Posterior cingulate gyrus (tissue), 11 donors: ENCODE measurements at regions not wholly inside any gene's neighbourhood (a gene's known extent, or its start where the extent isn't known, plus 50 kb on each side); places are given as distances from the start of the nearest gene placed in this dataset.

Experiments
- DNase-seq, 10 donors: peaks; one replicate each; pipeline versions ENCODE4 v3.0.0 to v3.0.0-alpha.2; 2020 to 2021; ENCODE audit warnings: mixed read lengths in 3 of 10
- intact Hi-C: fragments of 100-400 bp; cut with DNase I; formaldehyde crosslinking; loops from one replicate; pipeline ENCODE4 v1.15.1; 2023

DNA sequence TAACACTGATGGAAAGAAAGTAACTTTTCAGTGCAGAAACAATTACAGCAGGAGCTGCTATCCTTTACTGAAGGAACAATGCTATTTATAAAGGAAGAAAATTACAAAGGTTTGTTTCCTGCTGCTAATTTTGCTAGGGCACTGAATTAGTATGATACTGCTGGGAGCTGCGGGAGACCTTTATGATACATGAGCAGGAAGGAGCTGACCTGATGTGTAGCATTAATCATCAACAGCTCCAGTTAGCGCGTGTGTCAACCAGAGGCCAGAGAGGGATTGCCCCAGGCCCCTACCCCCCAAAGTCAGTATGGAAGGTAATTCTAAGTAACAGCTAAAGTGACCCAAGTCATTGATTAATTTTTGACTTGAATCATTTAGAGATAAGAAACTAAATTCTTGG is 728.9 kb downstream of the PCDH18 start:
- DNase-seq = no peak
- intact Hi-C loops = no loop called here

DNA sequence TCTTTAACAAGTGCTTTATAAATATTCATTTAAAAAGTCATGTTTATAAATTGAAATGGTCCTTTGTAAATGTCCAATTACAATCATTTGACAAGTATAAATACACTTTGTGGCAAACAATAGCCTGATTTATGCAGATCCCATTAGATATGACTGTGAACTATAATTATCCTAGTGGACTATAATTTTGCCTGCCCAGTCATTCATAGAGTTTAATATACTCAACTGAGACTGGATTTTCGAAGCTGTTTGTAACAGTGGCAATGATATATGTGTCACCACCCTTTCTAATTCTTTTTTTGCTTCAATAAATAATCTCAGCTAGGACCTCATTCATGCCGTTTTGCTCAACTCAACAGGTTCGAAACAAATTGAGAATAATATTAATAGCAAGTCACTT is 732.0 kb downstream of the PCDH18 start:
- intact Hi-C loops = no loop called here

DNA sequence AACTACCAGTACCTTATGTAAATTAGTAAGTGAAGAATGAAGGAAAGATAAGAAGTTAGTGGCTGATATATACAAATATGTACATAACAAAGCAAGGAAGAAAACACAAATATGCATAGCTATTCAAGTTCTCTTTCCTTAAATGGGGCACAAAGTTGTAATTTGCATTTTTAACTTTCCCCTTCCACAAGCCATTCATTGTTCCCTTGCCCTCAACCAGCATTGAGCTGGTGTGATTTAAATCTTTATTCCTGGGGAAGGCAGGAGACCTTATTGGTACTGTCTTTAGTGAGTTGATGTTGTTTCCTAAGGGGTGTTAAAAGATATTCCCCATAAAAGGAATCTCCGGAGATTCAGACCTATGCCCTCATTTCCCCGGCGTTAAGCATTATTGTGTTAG is 735.3 kb downstream of the PCDH18 start:
- DNase-seq = no peak
- intact Hi-C loops = no loop called here

More for the DNA sequence above, 732.0 kb downstream of the PCDH18 start:
- no peak for DNase-seq

DNA sequence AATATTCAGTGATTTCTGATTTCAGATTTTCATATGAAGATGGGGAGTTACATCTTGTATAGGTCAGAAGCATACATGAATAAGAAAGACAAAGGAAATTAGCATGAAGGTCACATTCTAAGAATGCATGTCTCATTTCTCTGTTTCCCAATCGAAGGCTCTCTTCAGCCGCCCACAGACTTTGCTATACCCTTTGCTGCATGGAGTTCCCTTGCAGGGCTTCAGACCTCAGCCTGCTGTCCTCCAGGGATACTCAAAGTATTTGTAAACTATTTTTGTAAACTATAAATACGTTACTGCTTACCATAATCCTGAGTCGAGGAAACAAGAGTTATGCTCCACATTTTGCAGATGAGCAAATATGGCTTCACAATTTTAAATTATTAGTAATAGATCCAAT is 738.4 kb downstream of the PCDH18 start:
- intact Hi-C loops = no loop called here
- DNase-seq = no peak

DNA sequence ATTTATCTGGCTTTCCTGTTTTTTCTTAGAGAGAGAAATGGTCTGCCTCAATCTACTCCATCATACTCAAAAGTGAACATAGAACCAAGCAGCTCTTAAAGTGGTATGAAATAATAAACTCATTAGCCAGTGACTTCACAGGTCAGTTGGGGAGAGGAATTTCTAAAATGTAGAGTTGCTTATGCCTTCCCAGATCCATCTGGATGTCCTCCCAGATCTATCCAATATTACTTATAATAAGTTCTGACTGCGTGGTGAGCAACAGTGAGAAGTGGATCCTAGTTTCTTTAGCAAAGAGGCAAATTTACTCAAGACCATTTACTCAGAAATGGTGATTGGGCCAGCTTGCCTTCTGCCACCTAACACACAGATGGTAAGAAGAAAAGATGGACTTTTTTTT is 748.0 kb downstream of the PCDH18 start:
- intact Hi-C loops = no loop called here
- no peak for DNase-seq

DNA sequence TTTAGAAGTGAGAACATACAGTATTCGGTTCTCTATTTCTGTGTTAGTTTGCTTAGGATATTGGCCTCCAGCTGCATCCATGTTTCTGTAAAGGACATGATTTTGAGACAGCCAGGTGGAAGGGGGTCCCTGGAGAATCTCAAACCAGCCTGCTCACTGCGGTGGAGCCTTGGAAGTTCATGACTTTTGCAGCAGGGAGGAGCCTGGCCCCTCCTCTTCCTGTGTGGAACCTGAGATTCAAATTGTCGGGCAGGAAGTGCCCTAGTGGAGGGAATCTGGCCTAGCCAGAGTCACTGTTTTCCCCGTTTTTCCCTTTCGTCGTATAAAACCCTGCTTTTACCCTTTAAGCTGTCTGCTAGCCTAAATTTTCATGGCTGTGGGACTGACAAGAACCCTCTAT is 762.6 kb downstream of the PCDH18 start:
- peak in 2 of 10 donors; percentile 43 to 51 for DNase-seq
- intact Hi-C loops = no loop called here

DNA sequence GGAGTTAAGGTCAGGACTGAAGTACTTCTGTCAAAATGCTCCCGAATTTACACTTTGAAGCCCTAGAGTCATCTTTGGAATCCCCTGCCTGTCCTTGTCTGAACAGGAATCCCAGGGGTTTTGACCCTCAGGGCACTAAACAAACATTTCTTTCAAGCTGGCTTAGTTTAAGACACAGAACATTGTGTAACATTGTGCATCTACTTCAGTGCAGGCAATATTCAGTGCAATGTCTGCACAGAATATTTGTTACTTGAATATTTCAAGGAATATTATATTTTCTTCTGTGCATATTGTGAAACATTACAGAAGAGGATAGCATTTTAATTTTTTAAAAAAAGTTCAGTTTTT is 763.4 kb downstream of the PCDH18 start:
- intact Hi-C loops = no loop called here
- no peak for DNase-seq

DNA sequence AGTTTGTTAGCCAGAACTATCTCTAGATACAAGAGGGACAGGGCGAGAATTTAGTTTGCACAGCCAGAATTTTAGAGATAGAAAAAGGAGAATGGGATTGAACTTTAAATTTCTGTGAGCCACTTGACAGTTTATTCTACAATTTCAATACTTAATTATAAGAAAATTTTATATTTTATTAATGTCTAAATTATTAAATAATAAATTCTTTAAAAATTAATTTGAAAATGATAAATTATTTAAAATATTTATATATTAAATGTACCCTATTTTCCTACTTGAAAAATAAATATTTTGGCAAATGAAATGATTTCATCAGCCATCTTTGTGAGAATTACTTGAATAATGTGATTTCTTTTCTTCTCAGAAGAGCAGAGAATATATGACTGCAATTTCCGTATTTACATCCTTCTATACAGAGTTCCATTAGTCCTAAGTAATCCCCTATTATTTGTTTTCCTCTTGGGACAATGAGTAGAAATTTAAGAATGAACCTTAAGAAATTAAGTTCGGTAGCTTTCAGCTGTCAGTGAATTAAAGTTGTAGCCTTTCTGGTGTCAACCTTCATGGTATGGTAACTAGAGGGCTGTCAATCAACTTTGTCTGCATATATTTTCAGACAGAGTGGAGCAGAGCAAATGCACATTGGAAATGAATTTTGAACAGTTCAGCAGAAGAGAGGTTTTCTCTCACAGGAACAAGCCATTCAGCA is 763.9 kb downstream of the PCDH18 start:
- DNase-seq = no peak
- intact Hi-C loops = no loop called here

DNA sequence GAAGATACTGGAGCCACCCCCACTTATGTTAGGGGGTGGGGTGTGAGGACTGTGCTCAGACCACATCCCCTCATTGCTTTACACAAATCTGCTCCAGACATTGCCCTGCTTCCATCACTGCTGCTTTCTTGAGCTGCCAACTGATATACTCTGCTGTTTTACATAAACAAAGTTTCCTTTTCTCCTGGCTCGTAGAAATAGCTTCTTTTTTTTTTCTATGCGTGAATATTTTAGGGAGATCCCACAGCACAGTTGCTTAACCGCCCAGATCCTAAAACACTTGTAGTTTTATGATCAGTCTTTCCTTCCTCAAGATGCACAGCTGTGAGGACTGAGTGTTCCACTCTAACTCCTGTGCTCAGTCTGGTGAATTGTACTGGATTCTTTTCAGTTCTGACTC is 768.4 kb downstream of the PCDH18 start:
- DNase-seq = no peak
- intact Hi-C loops = no loop called here

DNA sequence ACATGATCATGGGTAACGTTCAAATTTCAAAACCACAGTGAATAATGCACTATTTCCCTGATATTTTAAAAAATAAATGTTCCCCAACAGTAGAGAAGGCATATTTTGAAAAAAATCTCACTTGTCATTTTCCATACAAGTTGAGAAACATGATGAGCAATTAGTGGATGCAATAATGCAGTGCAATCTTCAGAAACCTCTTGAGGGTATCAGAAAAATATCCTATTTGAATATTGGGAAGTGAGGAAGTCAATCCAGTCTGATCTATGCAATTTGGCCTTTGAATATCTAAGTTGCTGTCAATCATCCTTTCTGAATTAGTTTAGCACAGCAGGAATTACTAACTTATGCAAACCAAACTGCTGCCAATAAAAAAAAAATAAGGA is 776.8 kb downstream of the PCDH18 start:
- DNase-seq = no peak
- intact Hi-C loops = no loop called here

DNA sequence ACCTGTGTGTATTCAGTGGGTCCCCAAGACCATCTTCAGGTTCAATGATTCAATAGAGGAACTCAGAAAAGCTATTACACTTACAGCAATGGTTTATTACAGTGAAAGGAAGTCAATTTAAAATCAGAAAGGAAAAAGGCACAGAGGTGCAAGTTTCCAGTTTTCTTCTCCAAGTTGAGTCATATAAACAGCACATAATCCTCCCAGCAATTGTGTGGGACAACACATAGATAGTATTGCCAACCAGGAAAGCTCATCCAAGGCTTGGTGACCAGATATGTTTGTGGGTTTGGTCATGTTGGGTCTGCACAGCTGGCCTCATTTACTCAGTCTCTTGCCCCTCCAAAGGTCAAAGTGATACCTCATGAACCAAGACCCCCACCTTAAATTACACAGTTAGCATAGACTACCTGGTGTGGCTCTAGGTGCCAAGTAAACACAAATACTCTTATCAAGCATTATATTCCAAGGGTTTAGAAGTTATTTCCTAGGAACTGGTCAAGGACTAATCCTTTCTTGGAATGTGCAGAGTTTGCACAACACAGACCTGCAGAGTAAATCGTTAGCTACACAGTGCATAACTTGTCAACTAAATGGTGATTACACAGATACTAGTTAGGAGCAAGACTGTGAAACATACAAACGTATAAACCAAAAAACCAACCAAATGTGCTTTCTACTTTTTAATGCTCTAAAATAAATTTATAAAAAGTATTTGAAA is 777.3 kb downstream of the PCDH18 start:
- DNase-seq = no peak

DNA sequence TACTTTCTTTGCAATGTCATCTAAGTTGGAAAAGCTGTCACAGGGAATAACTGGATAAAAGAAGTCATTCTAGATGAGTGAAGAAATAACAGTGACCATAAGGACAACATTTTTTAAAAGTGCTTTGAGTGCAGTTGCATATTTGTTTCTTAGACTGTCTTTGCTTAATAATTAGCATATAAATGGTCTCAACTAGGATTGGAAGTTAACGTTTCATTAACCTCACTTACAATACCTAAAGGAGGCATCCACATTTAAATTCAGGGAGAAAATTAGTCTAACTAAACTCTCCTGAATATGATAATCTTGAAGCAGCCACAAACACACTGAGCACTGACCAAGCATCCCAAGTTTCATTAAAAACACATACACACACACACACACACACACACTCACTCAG is 780.7 kb downstream of the PCDH18 start:
- DNase-seq = no peak
- intact Hi-C loops = no loop called here

More for the DNA sequence above, 777.3 kb downstream of the PCDH18 start:
- intact Hi-C loops = no loop called here

DNA sequence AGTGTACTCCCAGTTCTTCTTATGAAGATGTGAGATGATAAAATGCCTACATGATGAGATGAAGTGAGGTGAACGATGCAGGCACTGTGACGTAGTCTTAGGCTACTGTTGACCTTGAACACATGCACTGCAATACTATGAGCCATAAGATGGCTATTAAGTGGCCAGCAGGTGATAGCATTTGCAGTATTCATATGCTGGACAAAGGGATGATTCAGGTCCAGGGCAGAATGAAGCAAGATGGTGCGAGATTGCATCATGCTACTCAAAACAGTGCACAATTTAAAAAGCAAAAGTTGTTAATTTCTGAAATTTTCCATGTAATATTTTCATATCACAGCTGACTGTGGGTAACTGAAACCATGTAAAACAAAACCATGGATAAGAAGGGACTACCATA is 781.4 kb downstream of the PCDH18 start:
- intact Hi-C loops = no loop called here
- DNase-seq = no peak

DNA sequence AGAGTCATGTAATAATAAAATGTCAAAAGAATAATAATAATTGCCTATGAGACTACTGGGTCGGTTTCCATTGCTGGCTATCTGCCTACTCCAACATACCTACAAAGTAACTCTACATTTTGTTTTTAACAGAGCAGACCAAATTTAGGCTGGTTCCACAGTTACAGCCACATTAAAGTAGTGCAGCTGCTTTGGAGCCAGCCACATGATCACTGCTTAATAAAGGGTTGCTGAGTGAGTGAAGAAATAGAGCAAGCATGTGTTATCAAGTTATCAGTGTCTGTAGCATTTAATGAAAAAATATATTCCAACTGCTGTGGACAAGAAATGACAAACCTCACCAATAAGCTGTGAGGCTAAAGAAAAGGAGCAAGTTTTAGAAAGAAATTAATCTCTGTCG is 782.3 kb downstream of the PCDH18 start:
- DNase-seq = peak in 1 of 10 donors; percentile 8
- intact Hi-C loops = no loop called here

DNA sequence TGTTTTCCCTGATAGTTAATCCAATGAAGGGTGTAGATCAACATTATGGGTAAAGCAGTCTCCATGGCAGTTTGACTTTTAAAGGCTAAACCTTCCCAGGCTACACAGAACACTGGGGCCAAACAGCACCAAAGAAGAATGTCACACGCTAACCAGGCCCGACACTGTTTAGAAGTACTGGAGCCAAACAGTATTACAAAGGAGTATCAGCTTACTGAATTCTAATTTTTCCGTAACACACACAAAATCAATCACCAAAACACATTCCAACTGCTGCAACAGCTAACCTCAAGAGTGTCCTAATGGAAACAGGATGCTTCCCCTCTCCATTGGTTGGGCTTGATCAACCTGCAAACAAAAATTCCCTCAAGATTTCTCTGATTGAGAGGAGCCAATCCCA is 783.5 kb downstream of the PCDH18 start:
- no peak for DNase-seq
- intact Hi-C loops = no loop called here

DNA sequence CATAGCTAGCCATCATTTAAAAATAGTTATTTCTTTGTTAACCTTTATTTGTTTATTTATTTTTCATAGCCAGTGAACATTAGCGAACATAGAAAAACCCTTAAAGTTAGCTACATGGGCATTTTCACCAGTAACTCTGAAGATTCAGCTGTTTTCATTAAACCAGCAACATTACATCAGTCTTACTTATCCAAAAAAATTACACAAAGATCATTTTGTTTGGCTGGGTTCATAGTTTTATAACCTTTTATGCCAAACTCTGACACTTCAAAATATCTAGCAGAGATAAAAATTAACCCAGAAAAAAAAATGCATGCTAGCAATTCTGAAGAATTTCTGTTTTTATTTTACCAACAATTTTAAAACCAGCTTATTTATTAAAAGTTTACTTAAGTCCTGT is 784.1 kb downstream of the PCDH18 start:
- DNase-seq = no peak
- intact Hi-C loops = no loop called here

DNA sequence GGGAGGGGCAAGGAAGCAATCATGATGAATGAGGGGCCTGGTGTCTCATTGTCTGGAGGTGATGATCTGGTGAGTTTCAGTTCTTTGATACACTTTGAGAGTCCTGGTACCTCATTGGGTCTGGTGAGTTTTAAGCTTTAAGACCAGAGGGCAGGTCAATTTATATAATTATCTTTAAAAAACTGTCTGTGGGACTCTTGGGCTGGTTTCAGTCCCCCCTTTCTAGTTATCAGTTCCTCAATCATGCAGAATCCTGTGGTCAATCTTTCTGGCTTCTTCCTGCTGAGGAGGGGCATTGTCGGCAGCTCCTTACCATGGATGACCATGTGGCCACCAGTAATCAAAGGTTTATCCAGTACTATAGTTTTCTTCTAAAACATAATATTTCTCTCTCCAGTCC is 789.1 kb downstream of the PCDH18 start:
- no peak for DNase-seq
- intact Hi-C loops = no loop called here

DNA sequence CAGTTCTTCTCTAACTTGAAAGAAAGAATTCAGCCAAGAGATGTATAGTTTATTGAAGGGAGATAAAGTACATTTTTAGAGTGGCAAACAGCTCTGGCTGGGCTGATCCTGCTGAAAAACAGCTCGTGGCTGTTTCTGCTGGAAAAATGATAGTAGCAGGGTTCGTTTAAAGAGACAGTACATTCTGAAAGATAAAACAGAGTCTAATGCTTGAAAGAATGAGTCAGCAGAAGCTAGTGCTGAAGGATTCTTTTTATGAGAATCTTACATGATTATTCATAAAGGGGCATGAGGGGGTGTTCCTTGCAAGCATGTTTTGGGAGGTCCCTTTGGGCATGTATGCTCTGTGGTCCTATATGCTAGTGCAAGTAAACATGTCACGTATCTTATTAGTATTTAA is 790.0 kb downstream of the PCDH18 start:
- DNase-seq = no peak
- intact Hi-C loops = no loop called here

DNA sequence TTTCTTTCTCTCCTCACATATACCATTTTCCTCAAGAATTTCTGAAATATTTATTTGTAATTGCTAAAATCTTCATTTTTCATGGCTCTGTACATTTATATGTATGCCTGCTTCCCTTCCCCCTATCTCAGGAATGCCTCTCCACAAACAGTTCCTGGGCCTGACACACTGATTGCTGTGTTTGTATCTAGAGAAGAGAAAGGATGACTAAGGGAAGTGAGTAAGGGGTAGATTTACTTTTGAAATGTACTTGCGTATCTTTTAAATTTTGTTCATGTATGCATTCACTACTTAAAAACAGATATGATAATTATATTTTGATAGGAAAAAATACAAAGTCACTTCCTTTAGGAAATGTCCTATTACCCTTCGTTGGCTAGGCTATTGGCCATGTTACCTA is 790.8 kb downstream of the PCDH18 start:
- intact Hi-C loops = no loop called here

DNA sequence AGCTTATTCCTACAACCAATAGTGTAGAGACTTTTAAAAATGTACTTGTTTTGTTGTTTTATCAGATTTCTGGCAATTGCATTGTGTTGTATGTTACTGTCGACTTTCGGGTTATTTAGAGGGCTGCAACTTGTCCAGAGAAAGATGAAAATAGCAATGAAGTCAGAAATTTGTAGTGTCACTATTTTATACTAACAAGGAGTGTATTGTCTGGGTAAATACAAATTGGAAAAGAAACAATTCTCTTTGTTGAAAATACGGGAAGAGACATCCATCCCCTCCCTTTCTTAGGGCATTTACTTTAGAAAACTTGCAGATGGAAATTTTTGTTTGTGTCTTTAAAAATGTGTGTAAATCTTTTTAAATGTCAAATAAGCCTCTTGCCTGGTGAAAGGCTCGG is 792.0 kb downstream of the PCDH18 start:
- no peak for DNase-seq
- intact Hi-C loops = no loop called here

More for the DNA sequence above, 790.8 kb downstream of the PCDH18 start:
- no peak for DNase-seq

DNA sequence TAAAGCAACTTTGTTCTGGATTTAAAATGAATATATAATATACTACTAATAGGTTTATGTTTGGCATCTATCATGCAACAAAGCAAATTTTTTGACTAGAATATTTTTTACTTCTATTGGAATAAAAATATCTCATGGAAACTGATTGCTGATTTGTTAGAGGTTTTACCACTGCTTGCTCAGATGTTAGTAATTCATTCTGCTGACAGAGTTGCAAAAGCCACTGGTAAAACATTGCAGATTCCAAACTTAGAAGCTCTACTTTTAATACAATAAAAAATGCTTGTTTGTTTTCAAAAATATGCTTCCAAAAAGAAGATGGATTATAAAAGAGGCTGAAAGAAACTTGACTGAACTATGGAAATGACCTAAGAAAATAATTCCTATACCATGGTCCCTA is 795.2 kb downstream of the PCDH18 start:
- DNase-seq = no peak
- intact Hi-C loops = no loop called here

DNA sequence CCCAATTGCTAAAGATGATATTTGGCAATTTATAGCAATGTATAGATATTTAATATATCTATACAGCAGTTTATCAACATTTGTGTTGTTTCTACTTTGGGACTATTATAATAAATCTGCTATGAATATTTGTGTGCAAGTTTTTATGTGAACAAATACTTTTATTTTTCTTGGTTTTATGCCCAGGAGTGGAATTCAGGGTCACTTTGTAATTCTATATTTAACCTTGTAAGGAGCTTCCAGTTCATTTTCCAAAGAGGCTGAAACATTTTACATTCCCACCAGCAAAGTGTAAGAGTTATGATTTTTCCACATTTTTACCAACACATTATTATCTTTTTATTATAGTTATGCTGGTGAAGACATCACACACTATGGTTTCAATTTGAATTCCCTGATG is 801.3 kb downstream of the PCDH18 start:
- intact Hi-C loops = no loop called here
- DNase-seq = no peak
